Thoracic aorta (tissue), 2 donors: ENCODE measurements at regions not wholly inside any gene's neighbourhood (a gene's known extent, or its start where the extent isn't known, plus 50 kb on each side); places are given as distances from the start of the nearest gene placed in this dataset.

ENCODE experiments used
- ATAC-seq: fragments of 150-250 bp; one replicate; pipeline ENCODE4 v1.8.0; 2017; ENCODE audit warnings: low read depth; ENCODE audit not compliant: insufficient number of reproducible peaks, low FRiP score
- DNase-seq: peaks from one replicate; pipeline ENCODE4 v3.0.0-alpha.2; 2020; ENCODE audit warnings: low spot score
- H3K27ac ChIP-seq, 2 donors: fragments of 200-600 bp; sonication (generic); 1 replicate in 1 of 2; 2 replicates in 1 of 2; pipeline ENCODE4 v1.5.1; 2016; ENCODE audit warnings: mild to moderate bottlenecking in 2 of 2, moderate library complexity in 2 of 2
- H3K27me3 ChIP-seq: fragments of 200-600 bp; sonication (generic); replicated peaks from 2 replicates; pipeline ENCODE4 v1.6.0; 2016; ENCODE audit warnings: mild to moderate bottlenecking; ENCODE audit not compliant: insufficient read depth
- H3K36me3 ChIP-seq: fragments of 200-600 bp; sonication (generic); one replicate; pipeline ENCODE4 v1.5.1; 2016
- H3K4me1 ChIP-seq, 2 donors: fragments of 200-600 bp; sonication (generic); 1 replicate in 1 of 2; 2 replicates in 1 of 2; pipeline versions ENCODE4 v1.5.1 to v1.6.0; 2016; ENCODE audit warnings: low read depth in 2 of 2, mild to moderate bottlenecking in 1 of 2; ENCODE audit not compliant: control insufficient read depth in 1 of 2
- H3K4me3 ChIP-seq: fragments of 200-600 bp; sonication (generic); 2 replicates; pipeline ENCODE4 v1.5.1; 2016; ENCODE audit warnings: mild to moderate bottlenecking
- H3K9me3 ChIP-seq: fragments of 200-600 bp; sonication (generic); 2 replicates; pipeline ENCODE4 v1.5.1; 2016
- CTCF ChIP-seq: fragments of 200-600 bp; sonication (generic); IDR thresholded peaks from one replicate; pipeline ENCODE4 v1.5.1; 2019; ENCODE audit warnings: antibody characterized with exemption

GRCh38 chr2:167692191-167692590 lies 555.2 kb downstream of the STK39 start:
- TF ChIP-seq CTCF, result no peak

GRCh38 chr2:167689444-167689843 lies 558.0 kb downstream of the STK39 start:
- H3K36me3 ChIP-seq, result no peaks in the 10 kb centered on the region
- H3K4me1 ChIP-seq, result no peaks in the 10 kb centered on the region
- no peak for ATAC-seq
- no peak overlapping the region for H3K4me3 ChIP-seq
- H3K27ac ChIP-seq, result no peak overlapping the region
- no peak for TF ChIP-seq CTCF
- no peak for DNase-seq
- H3K27me3 ChIP-seq, result no peaks in the 10 kb centered on the region
- no peaks in the 10 kb centered on the region for H3K9me3 ChIP-seq

More at GRCh38 chr2:167692191-167692590, 555.2 kb downstream of the STK39 start:
- Histone ChIP-seq H3K9me3 (no peaks in the 10 kb centered on the region), H3K27me3 (no peaks in the 10 kb centered on the region), H3K4me3 (no peak overlapping the region), H3K27ac (no peak overlapping the region), H3K4me1 (no peaks in the 10 kb centered on the region), H3K36me3 (no peaks in the 10 kb centered on the region)
- ATAC-seq (no peak), DNase-seq (no peak)

GRCh38 chr2:167686691-167687090 lies 560.7 kb downstream of the STK39 start:
- no peaks in the 10 kb centered on the region for H3K9me3 ChIP-seq
- no peaks in the 10 kb centered on the region for H3K27me3 ChIP-seq
- no peak overlapping the region for H3K27ac ChIP-seq
- DNase-seq (no peak), ATAC-seq (no peak)
- no peaks in the 10 kb centered on the region for H3K4me1 ChIP-seq
- no peak overlapping the region for H3K4me3 ChIP-seq
- H3K36me3 ChIP-seq, result no peaks in the 10 kb centered on the region
- no peak for TF ChIP-seq CTCF

- H3K36me3 ChIP-seq, result no peaks in the 10 kb centered on the region
- no peaks in the 10 kb centered on the region for H3K27me3 ChIP-seq
- no peak overlapping the region for H3K4me3 ChIP-seq
- no peak overlapping the region for H3K27ac ChIP-seq
- H3K4me1 ChIP-seq, result no peaks in the 10 kb centered on the region
- no peak for TF ChIP-seq CTCF
- ATAC-seq (no peak), DNase-seq (no peak)
- no peaks in the 10 kb centered on the region for H3K9me3 ChIP-seq
Observed at GRCh38 chr2:167681234-167682015, 566.0 kb downstream of the STK39 start.

- no peak for DNase-seq
- no peak overlapping the region for H3K27ac ChIP-seq
- no peak for ATAC-seq
- no peaks in the 10 kb centered on the region for H3K4me1 ChIP-seq
- no peak overlapping the region for H3K4me3 ChIP-seq
- no peaks in the 10 kb centered on the region for H3K9me3 ChIP-seq
- no peak for TF ChIP-seq CTCF
- no peaks in the 10 kb centered on the region for H3K36me3 ChIP-seq
- no peaks in the 10 kb centered on the region for H3K27me3 ChIP-seq
Observed at GRCh38 chr2:167678158-167678557, 569.2 kb downstream of the STK39 start.
